NCI-H510A (cell line): ENCODE measurements at regions not wholly inside any gene's neighbourhood (a gene's known extent, or its start where the extent isn't known, plus 50 kb on each side); places are given as distances from the start of the nearest gene placed in this dataset.
"Not testable (repeated sequence)": the region's sequence is repeated elsewhere in the genome, so short reads cannot be mapped to it uniquely, and the experiment has no call there.

ENCODE experiments used
- DNase-seq: peaks from one replicate; lab custom pipeline; 2025; lab: John Stamatoyannopoulos, UW

DNA sequence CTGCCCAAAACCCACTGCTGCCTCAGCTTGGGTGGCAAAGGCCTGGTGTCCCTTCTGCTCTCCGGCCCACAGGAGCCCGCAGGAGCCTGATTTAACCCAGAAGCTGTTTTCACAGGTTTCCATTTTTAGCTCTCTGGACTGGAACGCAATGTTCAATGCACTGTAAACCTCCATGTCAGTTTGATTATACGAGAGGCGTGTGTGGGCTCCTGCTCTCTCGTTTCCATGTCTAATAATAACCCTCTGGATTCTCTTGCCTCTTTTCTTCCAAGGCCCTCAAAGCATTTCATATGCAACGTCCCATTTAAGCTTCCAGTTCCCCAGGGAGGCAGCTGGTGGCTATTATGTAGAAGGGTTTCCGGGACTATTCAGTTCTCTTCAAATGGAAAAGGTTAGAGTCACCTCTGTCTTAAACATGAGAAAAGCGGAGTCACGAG, 161.1 kb downstream of the SUDS3 start:
- no peak for DNase-seq

DNA sequence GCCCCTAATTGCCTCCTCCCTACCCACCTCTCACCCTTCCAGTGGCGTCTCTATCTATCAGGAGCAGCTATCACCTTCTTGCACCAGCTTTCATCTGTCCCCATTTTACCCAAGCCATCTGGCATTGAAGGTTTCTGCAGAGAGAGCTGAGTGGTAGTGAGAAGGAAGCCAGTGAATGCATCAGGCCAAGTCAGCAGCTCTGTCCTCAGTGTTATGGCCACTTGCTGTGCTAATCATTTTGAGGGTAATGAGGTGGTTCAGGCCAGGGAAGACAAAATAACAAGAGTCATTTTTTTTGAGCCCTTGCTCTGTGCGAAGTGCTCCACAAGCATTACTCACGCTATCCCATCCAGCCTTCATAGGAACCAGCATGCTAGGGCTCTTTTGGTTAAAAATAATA, 164.7 kb downstream of the SUDS3 start:
- no peak for DNase-seq

GRCh38 chr12:118541934-118542333, 165.6 kb downstream of the SUDS3 start:
- DNase-seq = no peak

DNA sequence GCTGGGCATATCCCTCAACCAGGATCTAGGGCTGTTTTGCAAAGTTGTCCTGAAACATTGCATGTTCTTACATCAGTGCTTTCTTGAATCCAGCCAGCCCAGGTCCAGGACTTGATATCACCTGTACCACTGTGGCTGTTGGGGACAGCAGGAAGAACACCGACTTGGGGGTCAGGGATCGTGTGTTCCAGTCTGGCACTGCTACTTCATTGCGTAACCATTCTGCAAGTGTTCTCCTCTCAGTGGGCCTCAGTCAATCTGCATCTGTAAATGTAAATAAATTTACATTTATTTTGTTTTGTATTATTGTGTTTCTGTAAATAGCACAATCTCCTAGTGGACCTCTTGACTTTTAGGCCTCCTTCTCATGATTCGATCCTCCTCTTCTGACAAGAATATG, 167.3 kb downstream of the SUDS3 start:
- no peak for DNase-seq

DNA sequence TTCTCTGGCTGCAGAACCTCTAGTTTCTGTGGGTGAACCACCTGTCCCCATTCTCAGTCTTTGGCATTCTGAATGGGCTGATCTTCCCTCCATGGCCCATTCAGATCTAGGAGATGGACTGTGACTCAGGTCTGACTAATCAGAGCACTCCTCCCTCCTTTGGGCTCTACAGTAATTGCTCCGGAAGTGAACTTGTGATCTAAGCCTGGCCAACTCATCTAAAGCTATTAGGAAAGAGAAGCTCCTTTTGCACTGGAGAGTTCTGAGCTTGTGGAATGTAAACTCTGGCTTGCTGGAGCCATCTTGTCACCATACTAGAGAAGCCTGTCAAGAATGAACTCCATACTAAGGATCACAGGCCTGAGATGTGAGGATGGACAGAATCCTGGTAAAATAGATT, 168.2 kb downstream of the SUDS3 start:
- DNase-seq = no peak

GRCh38 chr12:118547606-118548005, 171.3 kb downstream of the SUDS3 start:
- not testable (repeated sequence) for DNase-seq

DNA sequence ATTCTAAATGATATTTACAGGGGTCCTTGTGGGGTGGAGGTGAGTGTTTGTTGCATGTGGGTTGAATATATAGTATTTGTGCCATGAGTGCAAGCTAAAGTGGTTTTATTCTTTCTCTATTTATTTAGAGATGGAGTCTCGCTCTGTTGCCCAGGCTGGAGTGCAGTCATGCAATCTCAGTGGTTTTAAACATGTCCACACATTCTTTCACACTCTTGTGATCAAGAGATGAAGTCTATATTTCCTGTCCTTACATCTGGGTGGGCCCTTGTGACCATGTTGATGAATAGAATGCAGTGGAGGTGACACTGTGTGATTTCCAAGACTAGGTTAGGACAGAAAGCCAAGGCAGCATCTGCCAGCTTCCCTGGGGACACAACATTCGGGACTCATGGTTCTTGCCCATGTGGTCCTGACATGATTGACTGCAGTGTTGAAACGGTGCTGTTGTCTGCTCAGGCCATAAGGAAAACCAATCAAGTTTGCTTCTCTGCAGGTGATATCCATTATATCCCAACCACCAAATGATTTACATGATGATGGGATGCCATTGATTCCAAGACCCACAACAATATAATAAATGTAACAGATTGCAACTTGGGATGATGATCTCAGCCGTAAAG, 172.6 kb downstream of the SUDS3 start:
- no peak for DNase-seq

- no peak for DNase-seq
Observed at GRCh38 chr12:118549510-118549980, 173.2 kb downstream of the SUDS3 start.

DNA sequence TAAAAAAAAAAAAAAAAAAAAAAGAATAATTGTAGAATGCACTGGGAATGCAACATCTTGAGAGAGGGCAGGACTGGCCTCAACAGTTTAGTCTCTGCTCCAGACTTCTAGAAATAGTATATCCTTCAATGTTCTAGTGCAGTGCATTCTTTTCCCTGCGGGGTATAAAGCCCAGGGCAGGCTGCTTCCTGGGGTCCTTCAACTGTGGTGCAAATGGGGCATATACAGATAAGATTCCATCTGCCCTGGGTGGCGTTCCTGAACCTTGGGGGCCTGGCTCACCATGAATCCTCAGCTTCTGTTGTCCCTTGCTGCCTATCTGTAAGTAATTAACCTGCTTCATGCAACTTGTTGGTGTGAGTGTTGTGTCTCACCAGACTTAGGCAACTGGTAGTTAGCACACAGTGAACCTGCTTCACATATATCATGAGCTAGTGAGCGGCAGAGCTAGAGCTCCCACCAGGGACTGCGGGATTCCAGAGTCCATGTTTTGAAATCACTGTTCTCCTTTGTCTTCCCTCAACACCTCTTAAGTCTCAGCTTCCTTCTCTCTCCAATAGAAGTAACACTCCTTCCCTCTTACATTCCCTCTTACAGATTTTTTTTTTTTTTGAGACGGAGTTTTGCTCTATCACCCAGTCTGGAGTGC, 177.6 kb downstream of the SUDS3 start:
- no peak for DNase-seq

- no peak for DNase-seq
Observed at GRCh38 chr12:118558941-118559340, 182.6 kb downstream of the SUDS3 start.

DNA sequence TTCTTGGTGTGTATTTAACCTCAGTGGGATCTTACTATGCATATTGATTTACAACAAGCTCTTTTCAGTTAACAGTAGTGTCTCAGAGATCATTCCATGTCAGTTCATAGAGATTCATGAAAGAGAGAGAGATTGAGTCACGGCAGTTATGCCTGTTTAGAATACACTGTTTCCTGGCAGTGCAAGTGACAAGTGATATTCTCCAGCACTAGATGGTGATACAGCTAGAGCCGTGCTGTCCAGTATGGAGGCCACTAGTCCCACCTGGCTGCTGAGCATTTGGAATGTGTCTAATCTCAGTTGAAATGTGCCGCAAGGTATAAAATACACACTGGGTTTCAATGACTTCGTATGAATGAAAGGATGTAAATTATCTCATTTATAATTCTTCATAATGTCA, 184.4 kb downstream of the SUDS3 start:
- DNase-seq = no peak

DNA sequence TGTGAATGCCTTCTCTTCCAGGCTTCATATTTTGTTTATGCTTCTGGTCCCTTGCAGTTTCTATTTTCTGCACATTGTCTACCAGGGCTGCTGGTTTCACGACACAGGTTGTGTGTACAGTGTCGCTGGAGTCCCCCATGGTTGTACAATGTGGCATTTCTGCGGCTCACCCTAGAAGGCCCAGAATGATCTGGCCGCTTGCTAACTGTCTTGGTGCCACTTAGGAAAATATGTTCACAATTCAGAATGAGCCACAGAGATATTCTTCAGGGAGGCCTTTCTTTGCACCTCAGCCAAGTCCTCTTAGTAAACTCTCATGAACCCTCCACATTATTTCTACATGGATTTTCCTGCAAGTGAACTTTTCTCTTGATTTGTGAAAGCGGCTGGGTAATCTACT, 195.4 kb downstream of the SUDS3 start:
- DNase-seq = no peak

- no peak for DNase-seq
Observed at GRCh38 chr12:118574288-118574687, 197.9 kb downstream of the SUDS3 start.

DNA sequence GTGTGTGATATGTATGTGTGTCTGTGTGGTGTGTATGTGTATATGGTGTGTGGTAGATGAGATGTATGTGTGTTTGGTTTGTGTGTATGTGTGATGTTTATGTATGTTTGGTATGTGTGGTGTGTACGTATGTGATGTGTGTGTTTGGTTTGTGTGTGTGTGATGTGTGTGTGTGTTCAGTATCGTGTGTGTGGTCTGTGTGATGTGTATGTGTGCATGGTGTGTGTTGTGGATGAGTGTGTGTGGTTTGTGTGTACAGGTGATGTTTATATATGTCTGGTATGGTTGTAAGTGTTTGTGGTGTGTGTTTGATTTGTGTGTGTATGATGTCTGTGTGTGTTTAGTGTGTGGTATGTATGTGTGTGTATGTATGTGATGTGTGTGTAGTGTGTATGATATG, 199.4 kb downstream of the SUDS3 start:
- no peak for DNase-seq

GRCh38 chr12:118581371-118581770, 205.0 kb downstream of the SUDS3 start:
- no peak for DNase-seq

GRCh38 chr12:118582863-118583262, 206.5 kb downstream of the SUDS3 start:
- DNase-seq = no peak

DNA sequence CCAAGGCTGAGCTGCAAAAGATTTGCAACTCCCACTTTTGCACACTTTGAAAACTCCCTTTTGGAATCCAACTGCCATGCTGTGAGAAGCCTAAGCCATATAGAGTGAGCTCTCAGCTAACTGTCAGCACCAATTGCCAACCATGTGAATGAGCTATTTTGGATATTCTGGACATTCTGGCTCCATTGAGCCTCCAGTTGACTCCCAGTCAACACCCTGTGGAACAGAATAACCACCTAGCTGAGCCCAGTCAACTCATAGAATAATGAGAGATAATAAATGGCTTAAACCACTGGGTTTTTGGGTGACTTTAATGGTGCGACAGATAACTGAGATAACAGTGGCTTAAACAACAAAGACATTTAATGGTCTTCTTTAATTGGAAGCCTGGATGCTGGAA, 210.1 kb downstream of the SUDS3 start:
- DNase-seq = no peak

- DNase-seq = no peak
Observed at GRCh38 chr12:118589162-118589561, 212.8 kb downstream of the SUDS3 start.

- DNase-seq = no peak
Observed at GRCh38 chr12:118590406-118591150, 214.2 kb downstream of the SUDS3 start.

- DNase-seq = no peak
Observed at GRCh38 chr12:118603610-118604361, 227.4 kb downstream of the SUDS3 start.

DNA sequence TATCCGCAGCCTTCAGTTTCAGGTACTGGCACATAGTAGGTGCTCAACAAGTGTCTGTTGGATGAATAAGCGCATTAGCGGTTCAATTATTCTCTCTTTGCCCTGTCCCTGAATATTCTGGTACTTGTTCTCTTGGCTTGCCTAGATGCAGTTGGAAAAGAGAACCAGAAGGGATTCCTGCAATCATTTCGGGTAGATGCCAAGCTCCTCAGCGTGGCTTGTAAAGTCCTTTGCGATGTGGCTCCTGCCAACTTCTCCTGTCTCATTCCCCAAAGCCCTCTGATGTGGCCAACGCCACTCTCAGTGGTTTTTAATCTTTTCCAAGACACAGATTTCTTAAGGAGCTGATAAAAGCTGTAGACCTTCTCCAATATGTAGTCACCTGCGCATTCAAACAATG, 230.3 kb downstream of the SUDS3 start:
- no peak for DNase-seq

GRCh38 chr12:118607831-118608230, 231.5 kb downstream of the SUDS3 start:
- no peak for DNase-seq
